Neural crest cell (in vitro differentiated cells): ENCODE measurements at regions not wholly inside any gene's neighbourhood (a gene's known extent, or its start where the extent isn't known, plus 50 kb on each side); places are given as distances from the start of the nearest gene placed in this dataset.

ENCODE experiments used
- DNase-seq: peaks from one replicate; pipeline ENCODE4 v3.0.0; 2021; ENCODE audit warnings: low read depth, mixed read lengths, low spot score
- H3K27ac Mint-ChIP-seq: one replicate; pipeline ENCODE4 v1.8.0; 2021; ENCODE audit warnings: mild to moderate bottlenecking, mixed read lengths; ENCODE audit not compliant: unreplicated experiment
- H3K27me3 Mint-ChIP-seq: 2 replicates; pipeline ENCODE4 v1.8.0; 2021; ENCODE audit warnings: low read depth, mild to moderate bottlenecking, mixed read lengths
- H3K36me3 Mint-ChIP-seq: 2 replicates; pipeline ENCODE4 v1.8.0; 2021; ENCODE audit warnings: low read depth, mild to moderate bottlenecking, mixed read lengths
- H3K4me1 Mint-ChIP-seq: 2 replicates; pipeline ENCODE4 v1.8.0; 2021; ENCODE audit warnings: mixed read lengths
- H3K4me3 Mint-ChIP-seq: one replicate; pipeline ENCODE4 v1.8.0; 2021; ENCODE audit warnings: mild to moderate bottlenecking, mixed read lengths
- H3K9me3 Mint-ChIP-seq: 2 replicates; pipeline ENCODE4 v1.8.0; 2021; ENCODE audit warnings: mixed read lengths
- TF ChIP-seq, protein P1 (sequence below): fragments of 200-600 bp; sonication (generic); conservative IDR thresholded peaks from 2 replicates; pipeline ENCODE4 v1.5.0; 2021; ENCODE audit warnings: antibody characterized with exemption, mild to moderate bottlenecking

DNA sequence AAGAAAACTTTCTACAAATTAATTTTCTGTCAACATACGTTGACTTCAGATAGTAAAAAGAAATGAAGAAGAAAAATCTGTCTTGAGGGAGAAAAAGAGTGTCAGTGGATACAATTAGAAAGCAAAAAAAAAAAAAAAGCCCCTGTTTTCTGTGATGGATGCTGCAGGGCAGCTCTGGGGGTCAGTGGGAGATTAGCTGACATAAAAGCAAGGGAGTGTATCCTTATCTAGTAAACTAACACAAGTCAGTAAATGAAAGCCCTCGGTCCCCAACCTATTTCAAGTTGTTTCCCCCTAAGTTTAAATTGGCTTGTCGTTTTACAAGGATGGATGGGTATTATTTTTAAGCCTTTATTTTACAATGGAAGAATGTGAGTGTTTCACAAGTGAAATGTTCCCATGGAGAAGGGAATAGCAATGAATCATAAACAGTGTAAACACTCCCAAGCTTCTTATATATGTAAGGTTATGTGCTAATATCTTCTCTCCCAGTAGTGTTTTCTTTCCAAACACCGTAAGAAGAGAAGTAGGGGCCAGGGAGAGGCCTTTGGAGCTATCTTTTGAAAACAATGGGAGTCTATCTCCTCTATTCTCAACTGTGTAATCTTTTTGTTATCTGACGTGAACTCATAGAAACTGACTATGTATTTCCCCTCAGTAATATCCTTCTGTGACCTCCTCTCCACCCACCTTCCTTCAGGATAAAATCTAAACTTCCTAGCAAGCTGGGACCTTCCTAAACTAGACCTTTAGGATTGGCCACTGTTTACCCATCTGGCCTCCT is 347.7 kb downstream of the FBXO8 start:
- DNase-seq: no peak
- no peaks in the 10 kb centered on the region for H3K27me3 Mint-ChIP-seq
- H3K4me1 Mint-ChIP-seq: peaks cover 13% of the 10 kb centered on the region
- no peaks in the 10 kb centered on the region for H3K36me3 Mint-ChIP-seq
- H3K4me3 Mint-ChIP-seq: no peak overlapping the region
- TF ChIP-seq, protein P1, sequence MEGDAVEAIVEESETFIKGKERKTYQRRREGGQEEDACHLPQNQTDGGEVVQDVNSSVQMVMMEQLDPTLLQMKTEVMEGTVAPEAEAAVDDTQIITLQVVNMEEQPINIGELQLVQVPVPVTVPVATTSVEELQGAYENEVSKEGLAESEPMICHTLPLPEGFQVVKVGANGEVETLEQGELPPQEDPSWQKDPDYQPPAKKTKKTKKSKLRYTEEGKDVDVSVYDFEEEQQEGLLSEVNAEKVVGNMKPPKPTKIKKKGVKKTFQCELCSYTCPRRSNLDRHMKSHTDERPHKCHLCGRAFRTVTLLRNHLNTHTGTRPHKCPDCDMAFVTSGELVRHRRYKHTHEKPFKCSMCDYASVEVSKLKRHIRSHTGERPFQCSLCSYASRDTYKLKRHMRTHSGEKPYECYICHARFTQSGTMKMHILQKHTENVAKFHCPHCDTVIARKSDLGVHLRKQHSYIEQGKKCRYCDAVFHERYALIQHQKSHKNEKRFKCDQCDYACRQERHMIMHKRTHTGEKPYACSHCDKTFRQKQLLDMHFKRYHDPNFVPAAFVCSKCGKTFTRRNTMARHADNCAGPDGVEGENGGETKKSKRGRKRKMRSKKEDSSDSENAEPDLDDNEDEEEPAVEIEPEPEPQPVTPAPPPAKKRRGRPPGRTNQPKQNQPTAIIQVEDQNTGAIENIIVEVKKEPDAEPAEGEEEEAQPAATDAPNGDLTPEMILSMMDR: no peak
- no peaks in the 10 kb centered on the region for H3K9me3 Mint-ChIP-seq
- no peak overlapping the region for H3K27ac Mint-ChIP-seq

DNA sequence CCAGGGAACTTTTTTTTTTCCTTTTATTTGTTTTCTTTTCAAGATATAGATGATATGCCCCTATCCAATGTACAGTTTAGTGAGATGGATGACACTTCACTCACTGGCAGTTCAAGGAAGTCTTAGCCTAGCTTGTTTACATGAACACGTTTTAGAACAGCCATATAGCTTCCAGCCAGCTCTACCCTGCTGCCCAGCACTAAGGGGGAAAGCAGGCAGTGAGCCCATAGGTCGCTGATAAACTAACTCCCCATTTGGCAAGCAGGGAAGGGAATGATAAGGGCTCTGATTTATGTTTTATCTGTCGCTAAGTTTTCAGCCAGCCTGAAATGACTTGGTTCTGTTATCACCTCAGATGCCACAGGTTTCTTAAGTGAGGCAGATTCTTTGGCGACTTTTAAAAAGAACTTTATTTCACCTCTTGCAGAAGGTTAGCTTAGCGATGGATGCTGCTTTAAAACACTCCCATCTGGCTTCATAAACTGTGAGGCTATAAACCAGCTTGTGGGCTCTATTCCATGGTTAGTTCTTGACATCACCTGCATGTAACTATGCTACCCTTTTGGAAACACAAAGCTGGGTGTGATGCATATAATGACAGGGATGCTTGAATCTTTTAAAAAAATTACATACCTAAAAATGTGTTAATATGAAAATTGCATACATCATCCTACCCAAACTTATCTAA is 348.4 kb downstream of the FBXO8 start:
- Mint-ChIP-seq H3K4me1 (peaks cover 13% of the 10 kb centered on the region), H3K4me3 (no peak overlapping the region), H3K27ac (no peak overlapping the region), H3K9me3 (no peaks in the 10 kb centered on the region), H3K36me3 (no peaks in the 10 kb centered on the region), H3K27me3 (no peaks in the 10 kb centered on the region)
- TF ChIP-seq, protein P1: no peak
- no peak for DNase-seq

DNA sequence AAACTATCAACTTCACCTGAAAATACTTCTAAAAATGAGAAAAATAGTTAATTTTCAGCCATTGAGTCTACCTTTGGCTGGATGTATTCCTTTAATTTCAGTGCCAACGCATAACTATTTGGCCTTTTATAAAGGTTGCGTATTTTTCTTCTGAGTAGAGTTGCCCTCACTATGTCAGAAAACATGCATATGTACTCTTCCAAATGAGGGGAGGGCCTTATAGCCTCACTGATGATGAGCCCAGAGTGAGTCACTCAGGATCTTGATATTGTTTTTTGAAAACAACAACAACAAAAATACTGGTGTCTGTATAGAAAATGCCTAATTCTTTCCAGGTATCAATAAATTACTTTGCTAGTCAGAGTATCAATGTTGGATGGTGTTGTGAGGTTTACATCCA is 349.3 kb downstream of the FBXO8 start:
- H3K4me1 Mint-ChIP-seq: peaks cover 13% of the 10 kb centered on the region
- TF ChIP-seq, protein P1: no peak
- no peaks in the 10 kb centered on the region for H3K9me3 Mint-ChIP-seq
- H3K27me3 Mint-ChIP-seq: no peaks in the 10 kb centered on the region
- no peak overlapping the region for H3K4me3 Mint-ChIP-seq
- no peak for DNase-seq
- H3K36me3 Mint-ChIP-seq: no peaks in the 10 kb centered on the region
- no peak overlapping the region for H3K27ac Mint-ChIP-seq

DNA sequence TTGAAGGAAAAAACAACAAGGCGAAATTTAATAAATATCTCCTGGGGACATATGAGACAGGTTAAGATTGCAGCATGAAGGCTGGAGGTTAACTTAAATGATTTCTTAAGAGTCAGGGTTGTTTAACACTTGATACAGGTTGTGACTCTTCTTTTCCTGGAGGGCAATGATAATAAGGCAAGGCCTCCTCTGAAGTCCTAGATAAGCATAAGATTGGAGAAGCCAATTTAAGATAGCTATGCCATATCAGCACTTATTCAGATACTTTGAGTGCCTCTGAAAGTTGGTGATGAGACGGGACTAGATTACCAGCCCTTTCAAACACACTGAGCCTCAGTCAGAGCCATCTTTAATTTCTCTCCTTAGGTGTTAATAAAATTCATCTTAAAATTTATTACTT is 350.8 kb downstream of the FBXO8 start:
- TF ChIP-seq, protein P1: no peak
- DNase-seq: no peak
- Mint-ChIP-seq H3K27me3 (no peaks in the 10 kb centered on the region), H3K4me3 (no peak overlapping the region), H3K36me3 (no peaks in the 10 kb centered on the region), H3K27ac (no peak overlapping the region), H3K4me1 (peaks cover 12% of the 10 kb centered on the region), H3K9me3 (no peaks in the 10 kb centered on the region)

DNA sequence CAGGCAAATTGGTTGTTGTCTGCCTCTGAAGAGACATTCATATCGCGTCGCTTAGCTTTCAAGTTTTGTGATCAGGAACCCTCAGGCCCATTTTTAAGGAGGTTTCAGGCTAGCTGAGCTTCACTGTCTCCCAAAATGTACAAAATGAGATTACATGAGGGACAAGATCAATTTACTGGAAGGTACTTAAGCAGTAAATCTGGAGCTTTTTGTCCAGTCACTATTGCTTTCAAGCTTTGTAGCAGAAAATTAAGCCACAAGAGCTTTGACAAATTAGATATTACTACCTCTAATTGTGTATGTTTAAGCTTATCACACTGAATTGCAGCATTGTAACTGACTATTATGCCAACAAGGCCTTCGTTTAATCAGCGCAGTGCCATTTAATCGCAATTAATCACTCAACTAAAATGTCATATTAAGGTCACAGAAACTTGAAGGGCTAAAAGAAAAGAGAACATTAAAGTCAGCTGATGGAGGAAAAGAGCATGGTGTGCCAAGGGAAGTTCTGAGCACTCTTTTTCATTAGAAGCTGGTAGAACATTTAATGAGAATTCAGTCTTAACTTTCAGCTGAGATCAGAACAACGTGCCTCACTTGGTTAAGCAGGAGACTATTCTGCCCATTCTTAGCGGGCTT is 353.0 kb downstream of the FBXO8 start:
- H3K4me1 Mint-ChIP-seq: no peaks in the 10 kb centered on the region
- H3K9me3 Mint-ChIP-seq: no peaks in the 10 kb centered on the region
- TF ChIP-seq, protein P1: no peak
- no peak overlapping the region for H3K4me3 Mint-ChIP-seq
- H3K27ac Mint-ChIP-seq: no peak overlapping the region
- no peaks in the 10 kb centered on the region for H3K36me3 Mint-ChIP-seq
- no peaks in the 10 kb centered on the region for H3K27me3 Mint-ChIP-seq
- no peak for DNase-seq
